ENCODE measurements at regions not wholly inside any gene's neighbourhood (a gene's known extent, or its start where the extent isn't known, plus 50 kb on each side); places are given as distances from the start of the nearest gene placed in this dataset.

DNA sequence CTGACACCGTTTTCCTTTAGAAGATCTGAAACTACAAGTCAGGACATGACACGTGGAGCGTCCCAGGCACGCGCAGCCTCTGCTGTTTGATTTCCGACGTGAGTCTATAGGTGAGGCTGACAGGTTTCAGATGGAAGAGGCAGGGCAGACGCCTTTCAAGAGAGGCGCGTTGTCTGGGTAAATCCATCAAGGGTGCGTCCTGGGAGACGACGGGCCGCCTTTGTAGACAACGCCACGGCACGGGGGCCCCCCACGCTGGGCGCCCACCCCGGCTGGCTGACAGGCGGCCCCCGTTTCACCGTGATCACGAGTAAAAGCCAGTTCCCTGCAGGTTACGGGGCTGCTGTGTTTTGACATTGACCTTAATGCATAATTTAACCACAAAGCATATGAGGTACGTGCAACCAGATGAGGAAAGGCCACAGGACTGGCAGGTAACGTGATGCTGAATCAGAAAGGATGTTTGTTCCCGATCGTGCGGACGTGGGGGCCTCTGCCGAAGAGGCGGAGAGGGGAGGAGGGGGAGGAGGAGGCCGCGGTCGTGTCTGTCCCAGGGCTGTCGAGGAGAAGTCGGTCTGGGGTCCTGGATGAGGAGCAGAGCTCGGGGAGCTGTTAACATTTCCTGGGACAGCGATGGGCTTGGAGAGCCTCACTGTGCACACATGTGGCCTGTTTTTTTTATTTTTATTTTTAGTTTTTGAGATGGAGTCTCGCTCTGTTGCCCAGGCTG lies 51.1 kb upstream of the PPP2R3B start:
- TF ChIP-seq YY1 (IDR thresholded peaks at IDR 0.05; ENCODE audit: insufficient read depth, insufficient read length) (no peak), SUZ12 (IDR thresholded peaks at IDR 0.05; ENCODE audit: extremely low read depth, insufficient read depth, insufficient read length) (no peak)

Measured in NT2/D1 (cell line).